ENCODE measurements at regions not wholly inside any gene's neighbourhood (a gene's known extent, or its start where the extent isn't known, plus 50 kb on each side); places are given as distances from the start of the nearest gene placed in this dataset.

- POLR2A ChIA-PET = no interaction called here
- no peak for TF ChIP-seq CTCF (IDR thresholded peaks at IDR 0.05; ENCODE audit: control extremely low read depth, extremely low read depth, low read depth, missing control alignments)
- CTCF ChIA-PET = interaction anchor here (1.6 kb wide), 1 partner anchor 10 kb away, joined by 4 read pairs; no protein-coding TSS in a partner anchor
- DNase-seq (ENCODE audit: extremely low spot score) = no peak
Measured at GRCh38 chr14:41362139-41362538, 244.5 kb upstream of the LRFN5 start.

DNA sequence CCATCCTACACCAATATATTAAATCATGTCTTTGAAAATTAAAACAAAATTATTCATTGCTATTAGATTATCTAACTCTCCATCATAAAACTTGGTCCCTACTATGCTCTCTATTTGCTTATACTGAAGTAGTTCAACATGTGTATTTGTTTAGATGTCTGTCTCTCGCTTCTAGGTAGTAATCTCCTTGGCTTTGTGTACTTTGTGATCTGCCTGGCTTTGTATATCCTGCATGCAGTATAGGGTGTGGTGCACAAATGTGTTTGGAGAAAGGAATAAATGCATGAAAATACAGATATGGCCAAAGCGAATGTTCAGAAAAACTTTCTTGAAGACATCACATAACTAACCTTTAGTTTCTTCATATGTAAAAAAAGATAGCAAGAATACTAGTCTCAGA, 246.6 kb upstream of the LRFN5 start:
- DNase-seq (ENCODE audit: extremely low spot score) = no peak
- ChIA-PET CTCF (no interaction called here), POLR2A (no interaction called here)
- no peak for TF ChIP-seq CTCF (IDR thresholded peaks at IDR 0.05; ENCODE audit: control extremely low read depth, extremely low read depth, low read depth, missing control alignments)

- TF ChIP-seq CTCF (IDR thresholded peaks at IDR 0.05; ENCODE audit: control extremely low read depth, extremely low read depth, low read depth, missing control alignments) = no peak
- DNase-seq (ENCODE audit: extremely low spot score) = no peak
- ChIA-PET POLR2A (no interaction called here), CTCF (no interaction called here)
Measured at GRCh38 chr14:41355866-41356265, 250.8 kb upstream of the LRFN5 start.

GRCh38 chr14:41350476-41350875, 256.2 kb upstream of the LRFN5 start:
- TF ChIP-seq CTCF (IDR thresholded peaks at IDR 0.05; ENCODE audit: control extremely low read depth, extremely low read depth, low read depth, missing control alignments) = no peak
- ChIA-PET POLR2A (no interaction called here), CTCF (no interaction called here)
- no peak for DNase-seq (ENCODE audit: extremely low spot score)

DNA sequence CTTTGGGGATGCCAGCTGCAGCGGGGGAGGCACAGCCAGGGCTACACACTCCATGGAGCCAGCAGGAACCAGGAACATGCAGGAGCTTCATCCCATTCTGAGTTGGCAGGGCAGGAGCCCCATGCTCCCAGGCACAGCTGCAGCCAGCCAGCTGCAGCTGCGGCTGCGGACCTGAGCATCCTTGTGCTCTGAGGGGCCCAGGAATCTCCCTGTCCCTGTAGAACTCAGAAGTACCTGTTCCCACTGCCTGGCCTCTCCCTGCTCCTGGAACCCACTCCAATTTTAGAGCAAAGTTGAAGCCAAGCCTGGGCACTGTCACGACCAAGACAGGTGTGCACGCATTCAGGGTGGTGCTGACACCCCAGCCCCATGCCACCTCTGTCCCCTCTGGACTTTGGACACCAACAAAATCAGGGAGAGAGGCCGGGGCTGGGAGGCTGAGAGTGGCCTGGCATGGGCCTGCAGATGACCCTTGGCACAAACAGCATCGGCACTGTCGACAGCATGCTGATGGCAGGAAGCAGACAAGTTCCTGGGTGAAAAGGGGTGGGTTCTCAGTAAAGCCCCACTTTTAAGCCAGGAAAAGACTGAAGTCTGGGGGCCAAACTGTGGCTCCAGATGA, 257.3 kb upstream of the LRFN5 start:
- ChIA-PET CTCF (no interaction called here), POLR2A (no interaction called here)
- no peak for DNase-seq (ENCODE audit: extremely low spot score)
- no peak for TF ChIP-seq CTCF (IDR thresholded peaks at IDR 0.05; ENCODE audit: control extremely low read depth, extremely low read depth, low read depth, missing control alignments)

GRCh38 chr14:41343857-41344256, 262.8 kb upstream of the LRFN5 start:
- CTCF ChIA-PET = no interaction called here
- TF ChIP-seq CTCF (IDR thresholded peaks at IDR 0.05; ENCODE audit: control extremely low read depth, extremely low read depth, low read depth, missing control alignments) = no peak
- no peak for DNase-seq (ENCODE audit: extremely low spot score)
- POLR2A ChIA-PET = no interaction called here

DNA sequence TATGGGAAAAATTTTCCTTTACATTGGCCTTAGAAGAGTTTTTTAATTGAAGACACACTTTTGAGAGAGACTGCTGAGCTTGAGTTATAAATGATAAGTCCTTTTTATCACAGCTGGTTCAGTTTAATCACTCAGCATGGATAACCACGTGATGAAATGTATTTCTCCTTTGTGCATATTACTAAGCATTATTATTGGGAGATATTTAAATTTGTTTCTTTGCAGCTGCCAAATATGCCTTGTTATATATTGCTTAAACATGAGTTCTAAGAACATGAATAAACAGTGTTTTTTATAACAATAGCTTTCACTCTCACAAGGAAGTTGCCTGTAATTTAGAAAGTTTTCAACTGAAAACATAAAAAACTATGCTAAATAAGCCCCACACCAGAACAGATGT, 293.5 kb upstream of the LRFN5 start:
- CTCF ChIA-PET = no interaction called here
- no peak for TF ChIP-seq CTCF (IDR thresholded peaks at IDR 0.05; ENCODE audit: control extremely low read depth, extremely low read depth, low read depth, missing control alignments)
- DNase-seq (ENCODE audit: extremely low spot score) = no peak
- POLR2A ChIA-PET = no interaction called here
